B cell (primary cell): ENCODE measurements at regions not wholly inside any gene's neighbourhood (a gene's known extent, or its start where the extent isn't known, plus 50 kb on each side); places are given as distances from the start of the nearest gene placed in this dataset.

Experiments
- ATAC-seq: fragments of 200-7000 bp; cut with Tn5 transposase; one replicate; pipeline ENCODE4 v1.10.0; 2021; ENCODE audit warnings: low read depth, mild to moderate bottlenecking, moderate number of reproducible peaks, moderate library complexity
- CTCF ChIA-PET: fragments of 350-600 bp; sonication (Branson Sonifier 250); formaldehyde crosslinking; loops from one replicate; lab custom pipeline; 2021; ENCODE audit warnings: antibody characterized with exemption, inconsistent platforms; lab: Charles Lee
- POLR2A ChIA-PET: fragments of 350-600 bp; sonication (Branson Sonifier 250); formaldehyde crosslinking; loops from one replicate; lab custom pipeline; 2021; ENCODE audit warnings: antibody characterized with exemption; lab: Charles Lee
- DNase-seq: peaks from one replicate; pipeline ENCODE4 v3.0.0; 2013
- H2AFZ ChIP-seq: 2 replicates; pipeline ENCODE4 v1.6.1; 2012; ENCODE audit warnings: mild to moderate bottlenecking, low read depth, low read length; ENCODE audit not compliant: insufficient read depth, poor library complexity, severe bottlenecking
- H3K27ac ChIP-seq, 2 donors: 1 replicate in 1 of 2; 2 replicates in 1 of 2; pipeline ENCODE4 v1.5.1; 2012 to 2013; ENCODE audit warnings: low read length in 2 of 2, mild to moderate bottlenecking in 2 of 2, moderate library complexity in 1 of 2
- H3K27me3 ChIP-seq, 4 experiments: fragments of 200-600 bp in 1 of 4; sonication (generic) in 1 of 4; replicated peaks in 1 of 4; 1 replicate in 2 of 4; 2 replicates in 2 of 4; pipeline versions ENCODE4 v1.6.1 to v1.7.0; 2013 to 2016; ENCODE audit warnings: low read length in 3 of 4, mild to moderate bottlenecking in 2 of 4, mixed read lengths in 1 of 4, moderate library complexity in 1 of 4; ENCODE audit not compliant: insufficient read depth in 4 of 4, control insufficient read depth in 3 of 4; ENCODE audit errors: control extremely low read depth in 1 of 4
- H3K36me3 ChIP-seq, 2 experiments: replicated peaks in 1 of 2; 1 replicate in 1 of 2; 2 replicates in 1 of 2; pipeline versions ENCODE4 v1.6.1 to v1.7.1; 2013; ENCODE audit warnings: low read length in 1 of 2; ENCODE audit not compliant: insufficient read depth in 2 of 2, control insufficient read depth in 1 of 2; ENCODE audit errors: control extremely low read depth in 1 of 2, extremely low read depth in 1 of 2
- H3K4me1 ChIP-seq, 2 donors: fragments of 200-600 bp in 1 of 2; sonication (generic) in 1 of 2; 1 replicate in 1 of 2; 2 replicates in 1 of 2; pipeline versions ENCODE4 v1.5.1 to v1.6.1; 2013 to 2017; ENCODE audit warnings: low read length in 2 of 2; ENCODE audit not compliant: control insufficient read depth in 2 of 2, insufficient read depth in 2 of 2
- H3K4me2 ChIP-seq: replicated peaks from 2 replicates; pipeline ENCODE3; 2012; ENCODE audit warnings: mild to moderate bottlenecking, low read depth, low read length; ENCODE audit not compliant: poor library complexity, severe bottlenecking
- H3K4me3 ChIP-seq, 5 experiments: fragments of 200-600 bp in 1 of 5; sonication (generic) in 1 of 5; 1 replicate in 3 of 5; 2 replicates in 2 of 5; pipeline versions ENCODE4 v1.5.1 to v1.7.0; 2011 to 2016; ENCODE audit warnings: low read length in 4 of 5, mild to moderate bottlenecking in 4 of 5, low read depth in 2 of 5, control low read depth in 1 of 5, moderate library complexity in 1 of 5; ENCODE audit not compliant: insufficient read depth in 1 of 5; ENCODE audit errors: control extremely low read depth in 1 of 5, extremely low read depth in 1 of 5
- H3K79me2 ChIP-seq: fragments of 200-600 bp; sonication (generic); one replicate; pipeline ENCODE4 v1.6.0; 2016; ENCODE audit warnings: low read length; ENCODE audit not compliant: control insufficient read depth, insufficient read depth
- H3K9ac ChIP-seq: fragments of 200-600 bp; sonication (generic); 2 replicates; pipeline ENCODE4 v1.6.1; 2017; ENCODE audit warnings: mild to moderate bottlenecking, low read length, moderate library complexity
- H3K9me3 ChIP-seq, 3 donors: one replicate each; pipeline versions ENCODE4 v1.6.1 to v1.7.1; 2013; ENCODE audit warnings: low read length in 2 of 3; ENCODE audit not compliant: control insufficient read depth in 2 of 3, insufficient read depth in 1 of 3; ENCODE audit errors: control extremely low read depth in 1 of 3
- H4K20me1 ChIP-seq: 2 replicates; pipeline ENCODE4 v1.6.0; 2012; ENCODE audit warnings: mild to moderate bottlenecking, low read length; ENCODE audit not compliant: insufficient read depth, control insufficient read depth, poor library complexity, severe bottlenecking
- H3K27ac Mint-ChIP-seq: one replicate; pipeline ENCODE4 v1.8.0; 2021; ENCODE audit warnings: mixed read lengths
- H3K27me3 Mint-ChIP-seq: one replicate; pipeline ENCODE4 v1.8.0; 2021; ENCODE audit warnings: mixed read lengths
- H3K4me1 Mint-ChIP-seq: one replicate; pipeline ENCODE4 v1.8.0; 2021; ENCODE audit warnings: mixed read lengths
- H3K4me3 Mint-ChIP-seq: one replicate; pipeline ENCODE4 v1.8.0; 2021; ENCODE audit warnings: mixed read lengths
- H3K9me3 Mint-ChIP-seq: one replicate; pipeline ENCODE4 v1.8.0; 2022; ENCODE audit warnings: mixed read lengths; ENCODE audit not compliant: insufficient read depth
- EZH2 ChIP-seq: IDR thresholded peaks from 2 replicates; pipeline ENCODE4 v1.6.1; 2012; ENCODE audit warnings: borderline replicate concordance, low read depth, mild to moderate bottlenecking, moderate library complexity, low read length; ENCODE audit not compliant: insufficient read depth, poor library complexity, severe bottlenecking
- WGBS: methylation state at CpG from one replicate; pipeline ENCODE4 v1.1.5; 2013; ENCODE audit warnings: missing lambda C conversion rate; ENCODE audit not compliant: insufficient coverage; 5-methylcytosine and 5-hydroxymethylcytosine counted together
- intact Hi-C: fragments of 100-400 bp; cut with micrococcal nuclease; formaldehyde crosslinking; loops from one replicate; pipeline ENCODE4 v1.10.0; 2022
- TF ChIP-seq, protein P1 (sequence below): fragments of 200-600 bp; IDR thresholded peaks from one replicate; pipeline ENCODE4 v1.8.0; 2022; ENCODE audit warnings: antibody characterized with exemption, mild to moderate bottlenecking

DNA sequence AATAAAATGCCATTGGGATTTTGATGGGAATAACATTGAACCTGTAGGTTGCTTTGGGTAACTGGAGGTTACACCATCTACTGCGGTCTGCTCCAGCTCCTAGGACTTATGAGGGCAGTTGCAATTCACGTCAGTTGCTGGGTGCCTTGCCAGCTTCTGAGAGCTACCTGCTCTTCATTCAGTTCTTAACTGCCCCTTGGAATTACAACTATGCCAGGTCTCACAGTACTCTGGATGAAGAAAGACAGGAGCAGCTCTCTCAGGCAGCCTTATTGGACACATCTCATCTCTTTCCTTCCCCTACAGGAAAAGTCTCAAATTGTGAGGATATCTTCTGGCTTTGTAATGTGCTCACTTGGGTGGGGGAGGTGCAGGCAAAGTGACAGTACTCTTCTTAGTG lies 1643.3 kb downstream of the GRIK2 start:
- Histone ChIP-seq H2AFZ (no peak overlapping the region), H3K4me3 (no peak overlapping the region), H3K27me3 (no peaks in the 10 kb centered on the region), H3K36me3 (no peaks in the 10 kb centered on the region), H3K79me2 (no peaks in the 10 kb centered on the region), H3K4me2 (no peak overlapping the region), H3K4me1 (no peaks in the 10 kb centered on the region), H3K9me3 (peaks cover 0 to 3% (median 0%) of the 10 kb centered on the region in 3 donors), H3K9ac (no peak overlapping the region), H4K20me1 (no peaks in the 10 kb centered on the region), H3K27ac (no peak overlapping the region)
- 89% methylated on average over 2 of the region's 2 CpGs for WGBS
- H3K9me3 Mint-ChIP-seq = peaks cover 3% of the 10 kb centered on the region
- DNase-seq = no peak
- ChIA-PET POLR2A (no interaction called here), CTCF (no interaction called here)
- no peak for ATAC-seq
- TF ChIP-seq, protein P1, sequence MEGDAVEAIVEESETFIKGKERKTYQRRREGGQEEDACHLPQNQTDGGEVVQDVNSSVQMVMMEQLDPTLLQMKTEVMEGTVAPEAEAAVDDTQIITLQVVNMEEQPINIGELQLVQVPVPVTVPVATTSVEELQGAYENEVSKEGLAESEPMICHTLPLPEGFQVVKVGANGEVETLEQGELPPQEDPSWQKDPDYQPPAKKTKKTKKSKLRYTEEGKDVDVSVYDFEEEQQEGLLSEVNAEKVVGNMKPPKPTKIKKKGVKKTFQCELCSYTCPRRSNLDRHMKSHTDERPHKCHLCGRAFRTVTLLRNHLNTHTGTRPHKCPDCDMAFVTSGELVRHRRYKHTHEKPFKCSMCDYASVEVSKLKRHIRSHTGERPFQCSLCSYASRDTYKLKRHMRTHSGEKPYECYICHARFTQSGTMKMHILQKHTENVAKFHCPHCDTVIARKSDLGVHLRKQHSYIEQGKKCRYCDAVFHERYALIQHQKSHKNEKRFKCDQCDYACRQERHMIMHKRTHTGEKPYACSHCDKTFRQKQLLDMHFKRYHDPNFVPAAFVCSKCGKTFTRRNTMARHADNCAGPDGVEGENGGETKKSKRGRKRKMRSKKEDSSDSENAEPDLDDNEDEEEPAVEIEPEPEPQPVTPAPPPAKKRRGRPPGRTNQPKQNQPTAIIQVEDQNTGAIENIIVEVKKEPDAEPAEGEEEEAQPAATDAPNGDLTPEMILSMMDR = no peak
- TF ChIP-seq EZH2 = no peak
- H3K4me1 Mint-ChIP-seq = no peaks in the 10 kb centered on the region
- no peak overlapping the region for H3K27ac Mint-ChIP-seq
- intact Hi-C loops = no loop called here
- no peaks in the 10 kb centered on the region for H3K27me3 Mint-ChIP-seq
- no peak overlapping the region for H3K4me3 Mint-ChIP-seq

DNA sequence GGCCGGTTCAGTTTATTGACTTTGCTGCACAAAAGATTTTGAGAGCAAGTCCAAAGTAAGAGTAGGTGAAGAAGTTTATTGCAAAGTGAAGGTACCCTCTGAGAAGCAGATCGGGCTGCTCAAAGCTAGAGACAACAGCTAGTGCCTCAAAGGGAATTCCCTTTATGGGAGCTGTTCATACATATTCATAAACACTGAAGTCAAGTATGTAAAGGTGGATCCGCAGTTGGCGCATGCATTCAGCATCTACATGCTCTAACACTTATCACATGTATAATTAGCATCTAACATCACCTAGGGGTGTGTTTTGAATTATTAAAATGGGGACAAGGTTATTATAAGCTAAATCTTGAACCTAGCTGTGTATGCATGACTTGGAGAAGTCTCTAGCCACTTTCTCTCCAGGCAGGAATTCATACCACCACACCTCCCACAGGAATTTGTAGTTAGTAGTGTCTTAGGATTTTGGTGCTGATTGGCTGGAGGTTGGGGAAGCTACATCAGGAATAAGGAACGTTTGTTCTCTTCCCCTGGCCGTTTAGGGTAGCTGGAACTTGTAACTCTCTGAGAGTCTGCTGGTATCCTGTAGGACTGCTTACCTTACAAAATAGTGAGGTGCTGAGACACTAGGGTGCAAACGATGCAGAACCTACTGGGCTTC lies 1633.9 kb downstream of the GRIK2 start:
- no peaks in the 10 kb centered on the region for H3K4me1 Mint-ChIP-seq
- H3K79me2 ChIP-seq = no peaks in the 10 kb centered on the region

More for the DNA sequence above, 1633.9 kb downstream of the GRIK2 start:
- Histone ChIP-seq H3K36me3 (no peaks in the 10 kb centered on the region), H4K20me1 (no peaks in the 10 kb centered on the region), H3K4me3 (no peak overlapping the region), H2AFZ (no peak overlapping the region), H3K4me1 (no peaks in the 10 kb centered on the region), H3K4me2 (no peak overlapping the region), H3K9ac (no peak overlapping the region), H3K27me3 (no peaks in the 10 kb centered on the region), H3K27ac (no peak overlapping the region), H3K9me3 (no peaks in the 10 kb centered on the region)
- ATAC-seq = no peak
- intact Hi-C loops = no loop called here
- DNase-seq = no peak
- H3K4me3 Mint-ChIP-seq = no peak overlapping the region
- CTCF ChIA-PET = no interaction called here
- no peaks in the 10 kb centered on the region for H3K27me3 Mint-ChIP-seq
- no peak overlapping the region for H3K27ac Mint-ChIP-seq
- POLR2A ChIA-PET = no interaction called here
- 47% methylated on average over 3 of the region's 7 CpGs for WGBS
- no peak for TF ChIP-seq EZH2
- TF ChIP-seq, protein P1 = no peak
- H3K9me3 Mint-ChIP-seq = peaks cover 3% of the 10 kb centered on the region
